ENCODE measurements at regions not wholly inside any gene's neighbourhood (a gene's known extent, or its start where the extent isn't known, plus 50 kb on each side); places are given as distances from the start of the nearest gene placed in this dataset.

DNA sequence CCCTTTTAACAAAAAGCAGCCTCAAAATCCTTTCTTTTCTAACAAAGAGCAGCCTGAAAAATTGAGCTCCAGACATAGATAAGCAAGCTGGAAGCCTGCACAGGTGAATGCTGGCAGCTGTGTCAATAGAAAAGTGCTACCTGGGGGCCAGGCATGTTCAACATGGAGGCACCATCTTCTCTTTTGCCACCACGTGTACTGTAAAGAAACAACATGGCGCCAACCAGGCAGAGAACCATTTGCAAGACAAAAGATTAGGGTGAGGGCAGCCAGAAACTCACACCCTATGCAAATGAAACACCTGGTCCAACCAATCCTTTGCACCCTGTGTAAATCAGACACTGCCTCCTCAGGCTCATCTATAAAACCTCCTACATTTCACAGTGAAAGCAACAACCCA is 96.0 kb downstream of the ACTL7B start:
- H3K4ac ChIP-seq (ENCODE audit: low read depth in 1 of 2, low read length in 2 of 2): no peak overlapping the region
- no peak overlapping the region for H2BK5ac ChIP-seq (ENCODE audit: low read depth, low read length, poor library complexity, severe bottlenecking)
- no peak overlapping the region for H2AK5ac ChIP-seq (ENCODE audit: low read length, severe bottlenecking)
- no peak overlapping the region for H3K9ac ChIP-seq (ENCODE audit: low read length)
- no peak overlapping the region for H2BK12ac ChIP-seq (ENCODE audit: low read length in 2 of 2)
- H3K4me1 ChIP-seq (ENCODE audit: control insufficient read depth, insufficient read depth, low read depth, low read length): no peaks in the 10 kb centered on the region
- peak overlapping the region in 1 of 2 experiments; percentile 24 for H3K23ac ChIP-seq (ENCODE audit: low read length in 2 of 2)
- no peak overlapping the region for H3K27ac ChIP-seq (ENCODE audit: low read length, poor library complexity, severe bottlenecking)
- H3K27me3 ChIP-seq (ENCODE audit: control insufficient read depth in 1 of 2, insufficient read depth in 1 of 2, low read length in 2 of 2): peaks cover 0 to 12% of the 10 kb centered on the region in 2 experiments
- DNase-seq: no peak
- no peak overlapping the region for H4K8ac ChIP-seq (ENCODE audit: low read length)
- H3K14ac ChIP-seq (ENCODE audit: low read length in 2 of 2): no peak overlapping the region
- peaks cover 3% of the 10 kb centered on the region for H3K9me3 ChIP-seq (ENCODE audit: control insufficient read depth, low read length)
- H2BK120ac ChIP-seq (ENCODE audit: low read depth, low read length): no peak overlapping the region
- H3K79me1 ChIP-seq (replicated peaks; ENCODE audit: low read length, poor library complexity, severe bottlenecking): no peaks in the 10 kb centered on the region
- H3K18ac ChIP-seq (ENCODE audit: low read depth in 1 of 2, low read length in 2 of 2): no peak overlapping the region
- no peak overlapping the region for H4K91ac ChIP-seq (ENCODE audit: low read length)
- 86% methylated on average over 2 of the region's 2 CpGs for WGBS
- no peaks in the 10 kb centered on the region for H3K36me3 ChIP-seq (ENCODE audit: control insufficient read depth in 1 of 2, insufficient read depth in 2 of 2, low read depth in 1 of 2, low read length in 2 of 2)
- H2AFZ ChIP-seq (ENCODE audit: low read depth, low read length): no peak overlapping the region
- H3K4me2 ChIP-seq (ENCODE audit: low read length, poor library complexity, severe bottlenecking): no peak overlapping the region
- H3K4me3 ChIP-seq (ENCODE audit: insufficient read depth in 1 of 2, low read depth in 1 of 2, low read length in 2 of 2): no peak overlapping the region
- no peak overlapping the region for H2BK15ac ChIP-seq (ENCODE audit: low read depth, poor library complexity, severe bottlenecking)

DNA sequence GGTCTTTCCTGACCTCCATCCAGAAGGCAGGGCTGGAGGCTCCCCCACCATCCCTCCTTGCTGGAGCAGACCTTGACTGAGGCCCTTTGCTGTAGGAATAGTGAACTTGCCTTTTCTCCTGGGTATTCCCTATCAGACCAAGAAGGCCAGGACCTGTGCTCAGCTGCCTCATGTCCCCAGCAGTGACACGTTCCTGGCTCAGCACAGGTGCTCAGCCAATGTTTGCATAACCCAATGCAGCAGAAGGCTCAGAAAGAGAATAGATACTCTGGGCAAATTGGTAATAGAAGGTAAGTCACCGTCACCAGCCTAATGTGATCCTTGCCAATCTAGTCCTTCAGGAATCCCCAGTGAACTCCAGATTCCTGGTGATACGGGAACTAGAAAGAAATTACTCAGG is 96.4 kb downstream of the ACTL7B start:
- Histone ChIP-seq H2BK120ac (ENCODE audit: low read depth, low read length) (no peak overlapping the region), H3K36me3 (ENCODE audit: control insufficient read depth in 1 of 2, insufficient read depth in 2 of 2, low read depth in 1 of 2, low read length in 2 of 2) (no peaks in the 10 kb centered on the region), H2BK15ac (ENCODE audit: low read depth, poor library complexity, severe bottlenecking) (no peak overlapping the region)

GRCh38 chr9:108756746-108757490 is 98.9 kb downstream of the ACTL7B start:
- no peak overlapping the region for H3K9ac ChIP-seq (ENCODE audit: low read length)
- H3K14ac ChIP-seq (ENCODE audit: low read length in 2 of 2): no peak overlapping the region
- H4K8ac ChIP-seq (ENCODE audit: low read length): no peak overlapping the region
- no peak overlapping the region for H3K4me3 ChIP-seq (ENCODE audit: insufficient read depth in 1 of 2, low read depth in 1 of 2, low read length in 2 of 2)
- H2AK5ac ChIP-seq (ENCODE audit: low read length, severe bottlenecking): no peak overlapping the region
- H3K4me1 ChIP-seq (ENCODE audit: control insufficient read depth, insufficient read depth, low read depth, low read length): no peaks in the 10 kb centered on the region
- H3K23ac ChIP-seq (ENCODE audit: low read length in 2 of 2): no peak overlapping the region
- no peak overlapping the region for H4K91ac ChIP-seq (ENCODE audit: low read length)
- no peak overlapping the region for H2BK120ac ChIP-seq (ENCODE audit: low read depth, low read length)
- H2BK5ac ChIP-seq (ENCODE audit: low read depth, low read length, poor library complexity, severe bottlenecking): no peak overlapping the region
- peaks cover 7% of the 10 kb centered on the region for H3K9me3 ChIP-seq (ENCODE audit: control insufficient read depth, low read length)
- H2AFZ ChIP-seq (ENCODE audit: low read depth, low read length): no peak overlapping the region
- H3K79me1 ChIP-seq (replicated peaks; ENCODE audit: low read length, poor library complexity, severe bottlenecking): no peaks in the 10 kb centered on the region
- WGBS: 90% methylated on average over 2 of the region's 3 CpGs
- no peak for DNase-seq
- H3K18ac ChIP-seq (ENCODE audit: low read depth in 1 of 2, low read length in 2 of 2): no peak overlapping the region
- H3K36me3 ChIP-seq (ENCODE audit: control insufficient read depth in 1 of 2, insufficient read depth in 2 of 2, low read depth in 1 of 2, low read length in 2 of 2): no peaks in the 10 kb centered on the region
- H3K4me2 ChIP-seq (ENCODE audit: low read length, poor library complexity, severe bottlenecking): no peak overlapping the region
- H3K27ac ChIP-seq (ENCODE audit: low read length, poor library complexity, severe bottlenecking): no peak overlapping the region
- no peak overlapping the region for H3K4ac ChIP-seq (ENCODE audit: low read depth in 1 of 2, low read length in 2 of 2)
- no peak overlapping the region for H2BK15ac ChIP-seq (ENCODE audit: low read depth, poor library complexity, severe bottlenecking)
- H3K27me3 ChIP-seq (ENCODE audit: control insufficient read depth in 1 of 2, insufficient read depth in 1 of 2, low read length in 2 of 2): peaks cover 0 to 12% of the 10 kb centered on the region in 2 experiments
- H2BK12ac ChIP-seq (ENCODE audit: low read length in 2 of 2): no peak overlapping the region

More for the DNA sequence above, 96.4 kb downstream of the ACTL7B start:
- Histone ChIP-seq H3K14ac (ENCODE audit: low read length in 2 of 2) (no peak overlapping the region), H2BK12ac (ENCODE audit: low read length in 2 of 2) (no peak overlapping the region), H3K23ac (ENCODE audit: low read length in 2 of 2) (no peak overlapping the region), H3K4me3 (ENCODE audit: insufficient read depth in 1 of 2, low read depth in 1 of 2, low read length in 2 of 2) (no peak overlapping the region), H2AFZ (ENCODE audit: low read depth, low read length) (no peak overlapping the region), H4K8ac (ENCODE audit: low read length) (no peak overlapping the region), H3K18ac (ENCODE audit: low read depth in 1 of 2, low read length in 2 of 2) (no peak overlapping the region), H3K4ac (ENCODE audit: low read depth in 1 of 2, low read length in 2 of 2) (no peak overlapping the region), H3K27me3 (ENCODE audit: control insufficient read depth in 1 of 2, insufficient read depth in 1 of 2, low read length in 2 of 2) (peaks cover 0 to 12% of the 10 kb centered on the region in 2 experiments), H3K4me2 (ENCODE audit: low read length, poor library complexity, severe bottlenecking) (no peak overlapping the region), H2AK5ac (ENCODE audit: low read length, severe bottlenecking) (no peak overlapping the region), H4K91ac (ENCODE audit: low read length) (no peak overlapping the region), H3K4me1 (ENCODE audit: control insufficient read depth, insufficient read depth, low read depth, low read length) (no peaks in the 10 kb centered on the region), H3K27ac (ENCODE audit: low read length, poor library complexity, severe bottlenecking) (no peak overlapping the region), H3K9me3 (ENCODE audit: control insufficient read depth, low read length) (peaks cover 3% of the 10 kb centered on the region), H3K9ac (ENCODE audit: low read length) (no peak overlapping the region), H2BK5ac (ENCODE audit: low read depth, low read length, poor library complexity, severe bottlenecking) (no peak overlapping the region), H3K79me1 (replicated peaks; ENCODE audit: low read length, poor library complexity, severe bottlenecking) (no peaks in the 10 kb centered on the region)
- WGBS: 96% methylated on average over 3 of the region's 3 CpGs
- DNase-seq: no peak

DNA sequence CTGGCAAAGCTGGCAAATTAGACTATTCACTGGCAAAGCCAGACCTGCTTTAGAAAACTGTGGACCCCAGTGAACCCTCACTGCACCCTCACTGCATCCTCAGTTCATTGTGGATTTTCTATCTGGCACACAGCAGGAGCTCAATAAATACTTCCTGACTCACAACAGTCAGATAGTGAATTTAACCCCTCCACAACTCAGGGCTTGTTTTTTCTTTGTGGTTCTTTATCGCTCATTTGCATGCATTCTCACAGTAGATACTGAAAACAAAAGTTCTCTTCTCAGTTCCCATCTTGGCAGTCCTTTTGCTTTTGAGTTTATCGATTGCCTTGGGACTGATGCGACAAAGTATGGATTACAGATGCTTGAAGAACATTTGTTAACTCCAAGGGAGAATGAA is 99.8 kb downstream of the ACTL7B start:
- H3K4me1 ChIP-seq (ENCODE audit: control insufficient read depth, insufficient read depth, low read depth, low read length): no peaks in the 10 kb centered on the region
- H3K27ac ChIP-seq (ENCODE audit: low read length, poor library complexity, severe bottlenecking): no peak overlapping the region
- no peak overlapping the region for H4K91ac ChIP-seq (ENCODE audit: low read length)
- WGBS: 70% methylated on average over 2 of the region's 3 CpGs
- H2BK15ac ChIP-seq (ENCODE audit: low read depth, poor library complexity, severe bottlenecking): no peak overlapping the region
- no peak overlapping the region for H2AK5ac ChIP-seq (ENCODE audit: low read length, severe bottlenecking)
- no peak overlapping the region for H3K4me3 ChIP-seq (ENCODE audit: insufficient read depth in 1 of 2, low read depth in 1 of 2, low read length in 2 of 2)
- no peaks in the 10 kb centered on the region for H3K79me1 ChIP-seq (replicated peaks; ENCODE audit: low read length, poor library complexity, severe bottlenecking)
- peaks cover 0 to 9% of the 10 kb centered on the region in 2 experiments for H3K27me3 ChIP-seq (ENCODE audit: control insufficient read depth in 1 of 2, insufficient read depth in 1 of 2, low read length in 2 of 2)
- H2BK5ac ChIP-seq (ENCODE audit: low read depth, low read length, poor library complexity, severe bottlenecking): no peak overlapping the region
- no peak for DNase-seq
- no peak overlapping the region for H3K9ac ChIP-seq (ENCODE audit: low read length)
- no peaks in the 10 kb centered on the region for H3K36me3 ChIP-seq (ENCODE audit: control insufficient read depth in 1 of 2, insufficient read depth in 2 of 2, low read depth in 1 of 2, low read length in 2 of 2)
- no peak overlapping the region for H3K18ac ChIP-seq (ENCODE audit: low read depth in 1 of 2, low read length in 2 of 2)
- no peak overlapping the region for H4K8ac ChIP-seq (ENCODE audit: low read length)
- no peak overlapping the region for H2BK12ac ChIP-seq (ENCODE audit: low read length in 2 of 2)
- H3K4me2 ChIP-seq (ENCODE audit: low read length, poor library complexity, severe bottlenecking): no peak overlapping the region
- H2BK120ac ChIP-seq (ENCODE audit: low read depth, low read length): no peak overlapping the region
- H2AFZ ChIP-seq (ENCODE audit: low read depth, low read length): no peak overlapping the region
- H3K23ac ChIP-seq (ENCODE audit: low read length in 2 of 2): no peak overlapping the region
- H3K4ac ChIP-seq (ENCODE audit: low read depth in 1 of 2, low read length in 2 of 2): no peak overlapping the region
- no peak overlapping the region for H3K14ac ChIP-seq (ENCODE audit: low read length in 2 of 2)
- H3K9me3 ChIP-seq (ENCODE audit: control insufficient read depth, low read length): peaks cover 13% of the 10 kb centered on the region
